LNCaP clone FGC (cell line): ENCODE measurements at regions not wholly inside any gene's neighbourhood (a gene's known extent, or its start where the extent isn't known, plus 50 kb on each side); places are given as distances from the start of the nearest gene placed in this dataset.

Experiments
- DNase-seq: peaks from one replicate; pipeline ENCODE4 v3.0.0-alpha.2; 2011; ENCODE audit warnings: low read depth
- H3K4me3 ChIP-seq: 2 replicates; pipeline ENCODE4 v1.5.1; 2011; ENCODE audit warnings: mild to moderate bottlenecking, low read depth, low read length, control low read depth
- CTCF ChIP-seq: IDR thresholded peaks from 2 replicates; pipeline ENCODE4 v1.5.1; 2012; ENCODE audit warnings: mild to moderate bottlenecking; ENCODE audit not compliant: control insufficient read depth, insufficient read depth; ENCODE audit errors: extremely low read depth

GRCh38 chr12:125907351-125907750 lies 842.1 kb downstream of the AACS start:
- H3K4me3 ChIP-seq = no peak overlapping the region
- TF ChIP-seq CTCF = no peak
- no peak for DNase-seq

GRCh38 chr12:125919856-125920470 lies 854.7 kb downstream of the AACS start:
- DNase-seq = no peak
- no peak overlapping the region for H3K4me3 ChIP-seq
- TF ChIP-seq CTCF = no peak

- DNase-seq = no peak
- no peak for TF ChIP-seq CTCF
Observed at GRCh38 chr12:125922330-125922729, 857.1 kb downstream of the AACS start.

GRCh38 chr12:125936502-125936901 lies 871.3 kb downstream of the AACS start:
- TF ChIP-seq CTCF = no peak
- no peak overlapping the region for H3K4me3 ChIP-seq
- no peak for DNase-seq

More at GRCh38 chr12:125922330-125922729, 857.1 kb downstream of the AACS start:
- H3K4me3 ChIP-seq = no peak overlapping the region

- no peak for TF ChIP-seq CTCF
- DNase-seq = no peak
Observed at GRCh38 chr12:125944446-125944845, 879.2 kb downstream of the AACS start.

GRCh38 chr12:125949471-125949870 lies 884.2 kb downstream of the AACS start:
- H3K4me3 ChIP-seq = no peak overlapping the region
- DNase-seq = no peak
- no peak for TF ChIP-seq CTCF

More at GRCh38 chr12:125944446-125944845, 879.2 kb downstream of the AACS start:
- no peak overlapping the region for H3K4me3 ChIP-seq

- no peak for DNase-seq
- no peak overlapping the region for H3K4me3 ChIP-seq
- no peak for TF ChIP-seq CTCF
Observed at GRCh38 chr12:125954362-125954761, 889.1 kb downstream of the AACS start.
